ENCODE measurements at regions not wholly inside any gene's neighbourhood (a gene's known extent, or its start where the extent isn't known, plus 50 kb on each side); places are given as distances from the start of the nearest gene placed in this dataset.

- no peak for DNase-seq (ENCODE audit: low spot score)
Measured at GRCh38 chr12:23217667-23218066, 592.7 kb downstream of the ETNK1 start.

GRCh38 chr12:23221066-23221465, 596.1 kb downstream of the ETNK1 start:
- DNase-seq (ENCODE audit: low spot score), result no peak
- no peak overlapping the region for H3K27ac Mint-ChIP-seq (ENCODE audit: unreplicated experiment)
- H3K4me3 Mint-ChIP-seq (ENCODE audit: unreplicated experiment), result no peak overlapping the region
- peaks cover 15% of the 10 kb centered on the region for H3K4me1 Mint-ChIP-seq (ENCODE audit: low read depth)
- H3K27me3 Mint-ChIP-seq (ENCODE audit: low read depth), result no peaks in the 10 kb centered on the region
- TF ChIP-seq, protein P1, sequence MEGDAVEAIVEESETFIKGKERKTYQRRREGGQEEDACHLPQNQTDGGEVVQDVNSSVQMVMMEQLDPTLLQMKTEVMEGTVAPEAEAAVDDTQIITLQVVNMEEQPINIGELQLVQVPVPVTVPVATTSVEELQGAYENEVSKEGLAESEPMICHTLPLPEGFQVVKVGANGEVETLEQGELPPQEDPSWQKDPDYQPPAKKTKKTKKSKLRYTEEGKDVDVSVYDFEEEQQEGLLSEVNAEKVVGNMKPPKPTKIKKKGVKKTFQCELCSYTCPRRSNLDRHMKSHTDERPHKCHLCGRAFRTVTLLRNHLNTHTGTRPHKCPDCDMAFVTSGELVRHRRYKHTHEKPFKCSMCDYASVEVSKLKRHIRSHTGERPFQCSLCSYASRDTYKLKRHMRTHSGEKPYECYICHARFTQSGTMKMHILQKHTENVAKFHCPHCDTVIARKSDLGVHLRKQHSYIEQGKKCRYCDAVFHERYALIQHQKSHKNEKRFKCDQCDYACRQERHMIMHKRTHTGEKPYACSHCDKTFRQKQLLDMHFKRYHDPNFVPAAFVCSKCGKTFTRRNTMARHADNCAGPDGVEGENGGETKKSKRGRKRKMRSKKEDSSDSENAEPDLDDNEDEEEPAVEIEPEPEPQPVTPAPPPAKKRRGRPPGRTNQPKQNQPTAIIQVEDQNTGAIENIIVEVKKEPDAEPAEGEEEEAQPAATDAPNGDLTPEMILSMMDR (IDR thresholded peaks at IDR 0.05), result peak; percentile 66
- H3K9me3 Mint-ChIP-seq (ENCODE audit: low read depth), result peaks cover 3% of the 10 kb centered on the region
- H3K36me3 Mint-ChIP-seq (ENCODE audit: low read depth), result no peaks in the 10 kb centered on the region

More at GRCh38 chr12:23217667-23218066, 592.7 kb downstream of the ETNK1 start:
- Mint-ChIP-seq H3K4me1 (ENCODE audit: low read depth) (peaks cover 11% of the 10 kb centered on the region), H3K4me3 (ENCODE audit: unreplicated experiment) (no peak overlapping the region), H3K27ac (ENCODE audit: unreplicated experiment) (no peak overlapping the region), H3K27me3 (ENCODE audit: low read depth) (no peaks in the 10 kb centered on the region), H3K36me3 (ENCODE audit: low read depth) (peaks cover 3% of the 10 kb centered on the region), H3K9me3 (ENCODE audit: low read depth) (peaks cover 13% of the 10 kb centered on the region)
- TF ChIP-seq, protein P1 (IDR thresholded peaks at IDR 0.05), result no peak

DNA sequence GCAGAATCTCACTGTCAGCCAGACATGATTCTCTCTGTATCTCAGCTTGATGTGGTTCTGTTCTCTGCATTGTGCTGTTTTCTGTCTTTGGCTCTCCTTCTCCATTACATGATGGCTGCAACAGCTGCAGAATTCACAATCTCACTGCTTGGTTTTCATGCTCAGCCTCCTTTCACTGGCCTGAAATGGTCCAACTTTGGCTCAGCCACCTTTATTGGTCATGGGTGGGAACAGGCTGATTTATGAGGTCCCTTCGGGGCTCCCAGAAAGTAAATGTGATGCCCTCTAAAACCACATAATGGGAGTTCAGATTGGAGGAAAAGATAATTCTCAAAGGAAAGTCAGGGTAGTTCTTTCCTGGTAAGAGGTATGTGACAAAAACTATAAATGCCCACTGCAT, 597.0 kb downstream of the ETNK1 start:
- TF ChIP-seq, protein P1 (IDR thresholded peaks at IDR 0.05), result no peak
- H3K27ac Mint-ChIP-seq (ENCODE audit: unreplicated experiment), result no peak overlapping the region
- peaks cover 3% of the 10 kb centered on the region for H3K9me3 Mint-ChIP-seq (ENCODE audit: low read depth)
- H3K4me1 Mint-ChIP-seq (ENCODE audit: low read depth), result peaks cover 15% of the 10 kb centered on the region
- no peak overlapping the region for H3K4me3 Mint-ChIP-seq (ENCODE audit: unreplicated experiment)
- no peaks in the 10 kb centered on the region for H3K36me3 Mint-ChIP-seq (ENCODE audit: low read depth)
- H3K27me3 Mint-ChIP-seq (ENCODE audit: low read depth), result no peaks in the 10 kb centered on the region
- no peak for DNase-seq (ENCODE audit: low spot score)

- H3K4me1 Mint-ChIP-seq (ENCODE audit: low read depth), result peaks cover 15% of the 10 kb centered on the region
- H3K4me3 Mint-ChIP-seq (ENCODE audit: unreplicated experiment), result no peak overlapping the region
- TF ChIP-seq, protein P1 (IDR thresholded peaks at IDR 0.05), result no peak
- H3K27ac Mint-ChIP-seq (ENCODE audit: unreplicated experiment), result no peak overlapping the region
- DNase-seq (ENCODE audit: low spot score), result no peak
- peaks cover 3% of the 10 kb centered on the region for H3K9me3 Mint-ChIP-seq (ENCODE audit: low read depth)
- no peaks in the 10 kb centered on the region for H3K36me3 Mint-ChIP-seq (ENCODE audit: low read depth)
- H3K27me3 Mint-ChIP-seq (ENCODE audit: low read depth), result no peaks in the 10 kb centered on the region
Measured at GRCh38 chr12:23222801-23223200, 597.8 kb downstream of the ETNK1 start.

- peaks cover 7% of the 10 kb centered on the region for H3K4me1 Mint-ChIP-seq (ENCODE audit: low read depth)
- H3K27ac Mint-ChIP-seq (ENCODE audit: unreplicated experiment), result no peak overlapping the region
- no peak for DNase-seq (ENCODE audit: low spot score)
- no peaks in the 10 kb centered on the region for H3K36me3 Mint-ChIP-seq (ENCODE audit: low read depth)
- H3K27me3 Mint-ChIP-seq (ENCODE audit: low read depth), result no peaks in the 10 kb centered on the region
- TF ChIP-seq, protein P1 (IDR thresholded peaks at IDR 0.05), result no peak
- no peak overlapping the region for H3K4me3 Mint-ChIP-seq (ENCODE audit: unreplicated experiment)
- peaks cover 10% of the 10 kb centered on the region for H3K9me3 Mint-ChIP-seq (ENCODE audit: low read depth)
Measured at GRCh38 chr12:23228101-23228500, 603.1 kb downstream of the ETNK1 start.

All from chondrocyte (in vitro differentiated cells).